GM18505 (cell line): ENCODE measurements at regions not wholly inside any gene's neighbourhood (a gene's known extent, or its start where the extent isn't known, plus 50 kb on each side); places are given as distances from the start of the nearest gene placed in this dataset.
A peak's percentile ranks its signal among the peaks of the same experiment; 100 is the strongest.

Source experiments
- ATAC-seq: cut with Tn5 transposase; IDR thresholded peaks from one replicate; pipeline ENCODE4 v1.9.1; 2021; ENCODE audit not compliant: unreplicated experiment
- POLR2A ChIP-seq: IDR thresholded peaks from 4 replicates; pipeline ENCODE4 v1.6.1; 2011; ENCODE audit warnings: borderline replicate concordance; ENCODE audit not compliant: insufficient read depth, insufficient read length; ENCODE audit errors: extremely low read depth

- ATAC-seq = no peak
- TF ChIP-seq POLR2A = no peak
Observed at GRCh38 chr5:153421676-153422075, 68.8 kb upstream of the GRIA1 start.

GRCh38 chr5:153425914-153426313, 64.6 kb upstream of the GRIA1 start:
- TF ChIP-seq POLR2A = no peak
- no peak for ATAC-seq

GRCh38 chr5:153429761-153430380, 60.6 kb upstream of the GRIA1 start:
- peak; percentile 65 for ATAC-seq
- TF ChIP-seq POLR2A = no peak

GRCh38 chr5:153432583-153432982, 57.9 kb upstream of the GRIA1 start:
- TF ChIP-seq POLR2A = no peak
- ATAC-seq = no peak

- no peak for ATAC-seq
- no peak for TF ChIP-seq POLR2A
Observed at GRCh38 chr5:153437251-153437650, 53.2 kb upstream of the GRIA1 start.

GRCh38 chr5:153439130-153439529, 51.3 kb upstream of the GRIA1 start:
- TF ChIP-seq POLR2A = no peak
- ATAC-seq = no peak
